MG63 (cell line): ENCODE measurements at regions not wholly inside any gene's neighbourhood (a gene's known extent, or its start where the extent isn't known, plus 50 kb on each side); places are given as distances from the start of the nearest gene placed in this dataset.
"Not testable (repeated sequence)": the region's sequence is repeated elsewhere in the genome, so short reads cannot be mapped to it uniquely, and the experiment has no call there.

Experiments
- DNase-seq: peaks from one replicate; pipeline ENCODE4 v3.0.0-alpha.2; 2020
- H3K27me3 ChIP-seq: fragments of 250-450 bp; sonication (Bioruptor Pico); 2 replicates; pipeline ENCODE4 v1.5.1; 2020; ENCODE audit warnings: mild to moderate bottlenecking, moderate library complexity
- H3K36me3 ChIP-seq: fragments of 250-450 bp; sonication (Bioruptor Pico); 2 replicates; pipeline ENCODE4 v1.5.1; 2020; ENCODE audit warnings: mild to moderate bottlenecking, moderate library complexity
- H3K4me3 ChIP-seq: fragments of 250-450 bp; sonication (Bioruptor Pico); 2 replicates; pipeline ENCODE4 v1.5.1; 2020; ENCODE audit warnings: mild to moderate bottlenecking, moderate library complexity
- H3K9me3 ChIP-seq: fragments of 250-450 bp; sonication (Bioruptor Pico); 2 replicates; pipeline ENCODE4 v1.5.1; 2020; ENCODE audit warnings: mild to moderate bottlenecking, moderate library complexity

DNA sequence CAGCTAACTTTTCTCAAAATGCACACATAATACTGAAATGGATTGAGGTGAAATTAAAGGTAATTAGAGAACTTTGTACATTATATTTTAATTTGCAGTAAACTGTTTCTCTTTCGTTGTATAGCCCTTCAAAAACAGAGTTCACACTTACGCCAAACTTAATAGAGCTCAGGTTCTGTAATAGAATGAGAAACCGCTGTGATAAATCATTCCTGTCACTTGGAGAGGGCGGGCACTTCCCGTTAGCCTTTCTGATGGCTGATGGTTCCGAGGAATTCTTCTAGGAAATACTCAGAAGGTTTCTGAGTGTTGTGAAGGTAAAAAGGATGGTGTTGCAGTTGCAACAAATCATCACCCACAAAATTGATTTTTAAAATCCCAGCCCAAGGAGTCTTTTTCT is 155.8 kb upstream of the ALKAL2 start:
- H3K9me3 ChIP-seq, result no peaks in the 10 kb centered on the region
- H3K36me3 ChIP-seq, result no peaks in the 10 kb centered on the region
- H3K27me3 ChIP-seq, result no peaks in the 10 kb centered on the region
- H3K4me3 ChIP-seq, result no peak overlapping the region
- DNase-seq, result no peak

DNA sequence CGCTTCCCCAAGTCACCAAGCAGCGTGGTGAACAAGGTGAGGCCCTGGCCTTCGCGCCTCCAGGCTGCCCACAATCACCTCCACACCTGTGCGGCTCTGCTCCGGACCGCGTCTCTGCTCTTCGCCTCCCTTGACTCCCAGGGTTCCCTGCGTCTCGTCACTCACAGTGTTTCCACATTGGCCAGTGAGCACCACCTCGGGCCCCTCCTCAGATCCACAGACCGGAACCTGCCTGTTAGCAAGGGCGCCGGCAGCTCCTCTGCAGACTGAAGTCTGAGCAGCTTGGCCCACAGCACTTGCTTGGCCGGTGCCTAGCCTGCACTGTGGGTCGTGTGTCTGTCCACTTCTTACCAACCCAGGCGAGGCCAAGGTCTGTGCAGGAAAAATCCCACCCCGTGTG is 155.3 kb upstream of the ALKAL2 start:
- no peaks in the 10 kb centered on the region for H3K27me3 ChIP-seq
- H3K9me3 ChIP-seq, result no peaks in the 10 kb centered on the region
- no peak for DNase-seq
- no peaks in the 10 kb centered on the region for H3K36me3 ChIP-seq
- no peak overlapping the region for H3K4me3 ChIP-seq

DNA sequence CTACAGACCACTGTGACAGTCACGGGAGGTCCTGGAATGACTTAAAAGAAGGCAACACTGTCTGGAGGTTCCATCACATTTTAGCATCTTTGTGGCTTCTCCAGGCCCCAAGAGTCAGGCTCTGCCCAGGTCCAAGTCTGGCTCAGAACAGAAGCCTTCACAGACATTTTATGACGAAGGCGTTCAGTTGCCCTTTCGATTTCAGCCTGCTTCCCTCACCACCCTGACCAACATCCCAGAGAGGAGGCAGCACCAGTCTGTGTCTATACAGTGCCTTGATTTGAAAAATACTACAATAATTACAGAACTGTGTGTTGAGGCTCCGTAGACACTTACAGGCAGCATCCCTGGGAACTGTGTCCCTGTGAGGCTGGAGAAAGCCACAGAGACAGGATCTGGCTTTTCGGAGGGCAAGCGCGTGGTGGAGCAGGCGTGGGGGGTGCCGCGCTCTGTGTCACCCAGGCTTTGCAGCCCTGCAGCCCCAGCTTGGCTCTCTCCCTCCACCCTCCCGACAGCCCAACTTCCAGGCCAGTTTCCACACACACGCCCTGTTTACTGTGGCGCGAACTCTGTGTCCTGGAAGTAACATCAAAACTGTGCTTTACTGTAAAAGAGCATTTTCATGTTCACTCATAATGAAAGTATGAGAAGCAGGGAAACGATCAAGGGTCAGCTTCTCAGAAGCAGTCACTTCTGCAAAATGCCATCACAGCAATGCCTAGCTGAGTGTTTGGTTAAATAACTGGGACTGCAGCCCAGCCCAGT is 153.5 kb upstream of the ALKAL2 start:
- Histone ChIP-seq H3K4me3 (no peak overlapping the region), H3K9me3 (no peaks in the 10 kb centered on the region), H3K27me3 (no peaks in the 10 kb centered on the region), H3K36me3 (no peaks in the 10 kb centered on the region)
- no peak for DNase-seq

DNA sequence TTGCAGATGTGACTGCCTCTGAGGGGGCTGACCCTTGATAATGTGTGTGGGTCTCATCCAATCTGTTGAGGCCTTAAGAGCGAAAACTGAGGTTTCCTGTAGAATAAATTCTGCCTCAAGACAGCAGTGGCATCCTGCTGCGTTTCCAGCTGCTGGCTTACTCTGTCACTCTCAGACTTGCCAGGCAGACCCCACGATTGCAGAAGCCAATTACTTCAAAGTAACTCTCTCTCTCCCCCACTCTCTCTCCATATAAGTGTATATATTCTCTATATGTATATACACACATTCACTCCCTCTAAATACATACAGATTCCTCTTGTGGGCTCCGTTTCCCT is 152.5 kb upstream of the ALKAL2 start:
- Histone ChIP-seq H3K36me3 (no peaks in the 10 kb centered on the region), H3K9me3 (no peaks in the 10 kb centered on the region), H3K27me3 (no peaks in the 10 kb centered on the region), H3K4me3 (no peak overlapping the region)
- DNase-seq, result no peak

DNA sequence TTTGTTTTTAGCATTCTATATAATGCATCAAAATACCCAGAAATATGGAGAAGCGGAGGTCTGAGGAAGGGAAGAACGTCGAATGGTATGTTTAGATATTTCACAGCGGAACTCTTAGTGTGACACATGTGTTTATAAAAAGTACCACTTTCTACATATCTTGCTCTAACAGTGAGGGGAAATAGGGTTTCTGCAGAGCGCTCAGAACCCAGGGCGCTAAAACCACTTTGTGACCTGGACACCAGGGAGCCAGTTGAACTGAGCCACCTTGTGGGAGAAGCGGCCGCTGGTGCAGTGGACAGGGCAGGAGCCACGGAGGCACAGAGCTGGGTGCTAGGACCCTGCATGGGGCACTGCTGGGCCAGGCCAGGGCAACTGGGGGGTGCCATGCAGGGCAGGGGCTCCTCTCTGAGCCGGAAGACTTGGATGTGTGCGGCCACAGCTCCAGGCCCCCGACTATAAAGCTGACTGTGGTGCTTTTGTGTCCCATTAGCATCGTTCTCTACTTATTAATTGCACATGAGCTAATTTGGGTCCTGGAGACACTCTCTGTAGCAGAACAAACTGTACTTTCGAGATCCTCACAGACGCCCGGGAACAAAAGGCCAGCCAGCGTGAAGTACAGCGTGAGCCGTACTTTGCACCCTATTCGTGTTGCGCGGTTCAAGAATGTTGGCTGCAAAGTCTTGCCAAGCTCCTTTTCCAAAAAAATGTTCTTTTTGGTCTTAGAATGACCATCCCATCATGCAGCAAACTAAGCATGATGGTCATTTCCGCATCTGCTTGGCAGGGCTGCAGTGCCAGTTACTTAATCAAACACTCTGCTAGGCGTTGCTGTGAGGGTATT is 151.9 kb upstream of the ALKAL2 start:
- no peak for DNase-seq
- H3K9me3 ChIP-seq, result no peaks in the 10 kb centered on the region
- no peaks in the 10 kb centered on the region for H3K36me3 ChIP-seq
- no peak overlapping the region for H3K4me3 ChIP-seq
- H3K27me3 ChIP-seq, result no peaks in the 10 kb centered on the region

DNA sequence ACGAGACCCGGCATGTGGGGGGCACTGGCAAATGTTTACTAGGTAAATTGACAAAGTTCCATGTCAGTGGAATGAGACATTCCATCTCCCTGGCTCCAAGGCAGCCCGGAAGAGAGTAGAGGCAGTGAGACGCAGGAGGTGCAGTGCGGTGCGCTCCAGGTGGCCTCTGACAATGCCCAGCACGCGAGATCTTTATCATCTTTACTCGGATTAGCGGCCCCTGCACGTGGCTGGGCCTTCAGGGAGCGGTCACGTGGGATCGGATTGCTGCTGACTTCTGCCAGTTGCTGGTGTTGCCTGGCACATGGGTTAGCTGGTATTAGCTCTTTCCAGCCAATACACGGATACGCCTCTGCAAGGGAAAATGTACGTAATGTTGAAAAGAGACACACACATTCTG is 151.2 kb upstream of the ALKAL2 start:
- Histone ChIP-seq H3K9me3 (no peaks in the 10 kb centered on the region), H3K27me3 (no peaks in the 10 kb centered on the region), H3K4me3 (no peak overlapping the region), H3K36me3 (no peaks in the 10 kb centered on the region)
- no peak for DNase-seq

DNA sequence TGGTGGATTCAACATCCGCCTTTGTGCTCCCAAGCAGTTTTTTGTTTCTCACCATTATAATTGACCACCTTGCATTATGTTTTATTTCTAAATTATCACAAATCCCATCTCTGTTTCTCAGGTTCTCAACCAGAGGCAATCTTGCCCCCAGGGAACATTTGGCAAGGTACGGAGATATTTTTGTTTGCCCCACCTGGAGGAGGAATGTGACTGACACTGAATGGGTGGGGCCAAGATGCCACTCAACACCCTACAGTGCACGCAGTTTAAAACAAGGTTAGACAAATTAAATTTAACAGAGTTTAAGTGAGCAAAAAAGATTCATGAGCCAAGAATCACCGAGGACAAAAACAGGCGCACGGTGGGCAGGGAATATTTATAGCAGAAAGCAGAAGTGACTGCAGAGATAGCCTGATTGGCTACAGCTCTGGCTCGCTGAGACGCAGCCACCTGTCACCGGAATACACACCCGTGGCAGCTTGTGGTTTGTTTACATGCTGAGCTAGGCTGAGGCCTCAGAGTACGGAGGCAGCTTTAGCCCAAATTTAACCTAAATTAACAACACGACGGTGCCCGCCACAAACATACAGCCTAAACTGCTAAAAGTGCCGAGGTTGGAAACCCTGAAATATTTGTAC is 150.0 kb upstream of the ALKAL2 start:
- Histone ChIP-seq H3K36me3 (no peaks in the 10 kb centered on the region), H3K9me3 (no peaks in the 10 kb centered on the region), H3K4me3 (no peak overlapping the region), H3K27me3 (no peaks in the 10 kb centered on the region)
- no peak for DNase-seq

DNA sequence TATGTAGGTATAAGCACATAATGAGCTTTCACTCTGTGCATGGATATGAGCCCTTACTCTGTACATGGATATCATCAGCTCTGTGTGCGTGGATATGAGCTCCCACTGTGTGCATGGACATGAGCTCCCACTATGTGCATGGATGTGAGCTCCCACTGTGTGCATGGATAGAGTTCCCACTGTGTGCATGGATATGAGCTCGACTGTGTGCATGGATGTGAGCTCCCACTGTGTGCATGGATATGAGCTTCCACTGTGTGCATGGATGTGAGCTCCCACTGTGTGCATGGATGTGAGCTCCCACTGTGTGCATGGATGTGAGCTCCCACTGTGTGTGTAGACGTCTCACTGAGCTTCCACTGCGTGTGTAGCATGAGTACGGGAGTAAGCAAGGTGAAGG is 149.3 kb upstream of the ALKAL2 start:
- Histone ChIP-seq H3K4me3 (no peak overlapping the region), H3K36me3 (no peaks in the 10 kb centered on the region), H3K27me3 (no peaks in the 10 kb centered on the region), H3K9me3 (no peaks in the 10 kb centered on the region)
- no peak for DNase-seq

DNA sequence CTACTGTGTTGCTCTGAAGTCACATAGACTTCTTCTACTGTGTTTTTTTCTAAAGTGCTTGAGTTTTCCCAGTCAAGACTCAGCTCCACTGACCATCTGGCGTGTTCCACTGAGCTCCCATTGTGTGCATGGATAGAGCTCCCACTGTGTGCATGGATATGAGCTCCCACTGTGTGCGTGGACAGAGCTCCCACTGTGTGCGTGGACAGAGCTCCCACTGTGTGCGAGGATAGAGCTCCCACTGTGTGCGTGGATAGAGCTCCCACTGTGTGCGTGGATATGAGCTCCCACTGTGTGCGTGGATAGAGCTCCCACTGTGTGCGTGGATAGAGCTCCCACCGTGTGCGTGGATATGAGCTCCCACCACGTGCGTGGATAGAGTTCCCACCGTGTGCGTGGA is 148.3 kb upstream of the ALKAL2 start:
- no peaks in the 10 kb centered on the region for H3K36me3 ChIP-seq
- no peaks in the 10 kb centered on the region for H3K9me3 ChIP-seq
- DNase-seq, result no peak
- H3K4me3 ChIP-seq, result no peak overlapping the region
- H3K27me3 ChIP-seq, result no peaks in the 10 kb centered on the region

DNA sequence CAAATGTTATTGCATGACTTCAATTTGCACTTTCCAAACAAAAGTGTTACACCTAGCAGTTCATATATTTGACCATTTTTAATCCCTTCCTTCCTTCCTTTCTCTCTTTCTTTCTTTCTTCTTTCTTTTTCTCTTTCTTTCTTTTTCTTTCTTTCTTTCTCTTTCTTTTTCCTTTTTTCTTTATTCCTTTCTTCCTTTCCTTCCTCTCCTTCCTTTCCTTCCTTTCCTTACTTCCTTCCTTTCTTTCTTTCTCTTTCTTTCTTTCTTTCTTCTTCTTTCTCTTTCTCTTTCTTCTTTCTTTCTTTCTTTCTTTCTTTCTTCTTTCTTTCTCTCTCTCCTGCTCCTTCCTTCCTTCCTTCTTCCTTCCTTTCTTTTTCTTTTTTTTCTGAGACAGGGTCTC is 146.7 kb upstream of the ALKAL2 start:
- Histone ChIP-seq H3K27me3 (no peaks in the 10 kb centered on the region), H3K9me3 (no peaks in the 10 kb centered on the region), H3K4me3 (no peak overlapping the region), H3K36me3 (no peaks in the 10 kb centered on the region)
- DNase-seq, result no peak

DNA sequence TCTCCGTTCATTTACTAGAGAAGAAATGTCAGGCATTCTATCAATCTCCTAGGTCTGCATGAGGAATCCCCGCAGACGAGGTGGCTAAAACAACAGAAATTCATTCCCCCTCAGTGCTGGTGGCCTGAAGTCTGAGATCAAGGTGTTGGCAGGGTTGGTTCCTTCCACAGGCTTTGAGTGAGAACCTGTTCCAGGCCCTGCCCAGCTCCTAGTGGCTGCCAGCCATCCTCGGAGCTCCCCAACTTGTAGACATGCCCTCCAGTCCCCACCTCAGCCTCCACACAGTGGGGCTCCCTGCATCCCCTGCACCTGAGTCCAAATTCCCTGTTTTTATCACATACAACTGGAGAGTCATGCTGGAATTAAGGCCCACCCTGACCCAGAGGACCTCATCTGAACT is 145.3 kb upstream of the ALKAL2 start:
- H3K9me3 ChIP-seq, result no peaks in the 10 kb centered on the region
- no peaks in the 10 kb centered on the region for H3K27me3 ChIP-seq
- DNase-seq, result no peak
- no peaks in the 10 kb centered on the region for H3K36me3 ChIP-seq
- no peak overlapping the region for H3K4me3 ChIP-seq

DNA sequence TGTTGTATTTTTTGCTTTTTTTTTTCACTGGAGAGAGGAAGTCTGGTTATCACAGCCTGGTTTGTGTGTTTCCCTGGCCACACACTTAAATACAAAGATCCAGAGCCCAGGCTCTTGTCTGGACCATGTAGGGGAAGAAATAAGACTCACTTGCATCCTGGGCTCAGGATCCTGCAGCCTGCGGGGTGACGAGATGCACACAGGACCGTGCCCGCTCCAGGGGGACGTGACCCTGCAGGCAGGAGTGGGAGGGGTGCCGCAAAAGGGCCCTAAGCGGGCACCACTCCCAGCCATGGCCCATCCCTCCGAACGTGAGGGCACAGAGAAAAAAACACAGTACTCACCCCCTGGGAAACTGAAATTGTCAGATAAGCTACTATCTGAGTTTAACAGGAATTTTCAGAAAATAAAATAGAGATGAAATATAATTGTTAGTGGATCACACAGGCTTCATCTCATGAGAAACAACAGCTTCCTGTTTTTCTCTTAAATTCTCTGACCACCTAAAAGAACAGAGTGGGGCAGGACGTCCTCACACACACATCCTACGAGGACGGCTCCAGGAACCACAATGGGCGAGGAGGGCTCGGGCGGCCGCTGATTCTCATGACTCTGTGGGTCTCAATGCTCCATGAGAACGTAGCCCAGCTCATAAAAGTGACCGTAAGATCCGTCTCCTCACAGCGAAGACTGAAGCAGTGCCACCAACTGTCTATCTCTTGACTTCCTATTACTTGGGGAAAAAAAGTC is 142.6 kb upstream of the ALKAL2 start:
- no peak for DNase-seq
- Histone ChIP-seq H3K9me3 (no peaks in the 10 kb centered on the region), H3K4me3 (no peak overlapping the region), H3K27me3 (no peaks in the 10 kb centered on the region), H3K36me3 (no peaks in the 10 kb centered on the region)

DNA sequence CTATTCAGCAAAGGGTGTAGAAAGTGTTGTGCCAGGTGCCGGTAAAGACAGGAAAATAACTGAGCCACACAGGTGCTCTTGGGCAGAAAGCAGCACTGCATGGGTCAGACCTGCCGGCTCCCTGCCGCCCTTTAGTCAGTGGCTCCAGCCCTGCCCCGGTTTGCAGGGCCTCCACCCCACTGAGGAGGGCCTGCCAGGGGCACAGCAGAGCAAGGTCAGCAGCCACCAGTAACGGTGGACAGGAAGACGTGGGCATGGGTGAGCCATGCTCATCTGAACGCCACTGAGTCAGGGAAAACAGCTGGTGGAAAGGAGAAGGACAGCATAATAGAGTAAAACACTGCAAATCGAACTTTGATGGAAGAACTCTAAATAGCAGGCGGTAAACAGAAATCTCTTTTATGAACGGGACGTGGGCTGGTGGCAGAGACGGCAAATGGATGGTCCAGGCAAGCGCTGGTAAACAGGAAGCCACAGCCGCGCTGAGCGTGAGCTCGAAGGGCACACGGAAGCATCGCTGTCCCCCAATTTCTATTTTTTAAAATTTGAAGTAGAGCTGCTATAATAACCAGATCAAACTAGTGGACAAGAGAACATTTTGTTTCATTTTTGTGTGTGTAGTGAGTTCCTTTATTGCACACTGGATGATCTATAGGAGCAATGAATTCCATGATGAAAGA is 141.8 kb upstream of the ALKAL2 start:
- no peak for DNase-seq
- H3K4me3 ChIP-seq, result no peak overlapping the region
- no peaks in the 10 kb centered on the region for H3K27me3 ChIP-seq
- no peaks in the 10 kb centered on the region for H3K36me3 ChIP-seq
- H3K9me3 ChIP-seq, result no peaks in the 10 kb centered on the region

DNA sequence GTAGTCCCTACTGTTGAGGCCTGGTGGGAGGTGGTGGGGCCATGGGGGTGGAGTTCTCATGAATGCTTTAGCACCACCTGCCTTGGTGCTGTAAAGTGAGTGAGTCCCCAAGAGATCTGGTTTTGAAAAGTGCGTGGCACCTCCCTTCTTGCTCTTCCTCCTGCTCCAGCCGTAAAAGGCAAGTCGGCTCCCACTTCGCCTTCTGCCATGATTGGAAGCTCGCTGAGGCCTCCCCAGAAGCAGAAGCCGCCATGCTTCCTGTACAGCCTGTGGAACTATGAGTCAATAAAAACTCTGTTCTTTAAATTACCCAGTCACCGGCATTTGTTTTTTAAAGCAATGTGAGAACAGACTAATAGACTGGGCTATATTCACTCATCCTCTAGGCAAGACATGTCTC is 141.3 kb upstream of the ALKAL2 start:
- DNase-seq, result no peak
- Histone ChIP-seq H3K9me3 (no peaks in the 10 kb centered on the region), H3K36me3 (no peaks in the 10 kb centered on the region), H3K27me3 (no peaks in the 10 kb centered on the region), H3K4me3 (no peak overlapping the region)

DNA sequence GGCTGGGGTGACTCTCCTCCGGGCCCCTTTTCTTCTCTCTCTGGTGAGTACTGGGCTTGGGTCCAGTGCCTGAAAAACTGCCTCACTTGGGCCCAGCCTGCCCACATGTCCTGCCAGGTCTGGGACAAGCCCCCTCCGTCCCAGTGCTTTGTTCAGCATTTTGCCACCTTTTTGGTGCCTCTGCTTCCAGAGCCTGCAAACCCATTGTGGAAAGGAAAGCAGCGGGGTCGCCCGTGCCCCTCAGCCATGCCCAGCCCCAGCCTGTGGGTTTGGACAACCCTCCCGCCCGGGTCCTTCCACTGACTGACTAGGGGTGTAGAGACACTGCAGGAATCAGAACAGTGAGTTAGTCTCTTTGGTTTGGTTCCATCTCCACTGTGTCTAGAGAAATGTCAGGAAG is 140.7 kb upstream of the ALKAL2 start:
- Histone ChIP-seq H3K36me3 (no peaks in the 10 kb centered on the region), H3K9me3 (no peaks in the 10 kb centered on the region), H3K4me3 (no peak overlapping the region), H3K27me3 (no peaks in the 10 kb centered on the region)
- DNase-seq, result no peak

DNA sequence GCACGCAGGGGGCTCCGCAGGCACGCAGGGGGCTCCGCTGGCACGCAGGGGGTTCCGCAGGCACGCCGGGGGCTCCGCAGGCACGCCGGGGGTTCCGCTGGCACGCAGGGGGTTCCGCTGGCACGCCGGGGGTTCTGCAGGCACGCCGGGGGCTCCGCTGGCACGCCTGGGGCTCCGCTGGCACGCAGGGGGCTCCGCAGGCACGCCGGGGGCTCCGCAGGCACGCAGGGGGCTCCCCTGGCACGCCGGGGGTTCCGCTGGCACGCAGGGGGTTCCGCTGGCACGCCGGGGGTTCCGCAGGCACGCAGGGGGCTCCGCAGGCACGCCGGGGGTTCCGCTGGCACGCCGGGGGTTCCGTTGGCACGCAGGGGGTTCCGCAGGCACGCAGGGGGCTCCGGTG is 138.8 kb upstream of the ALKAL2 start:
- not testable (repeated sequence) for H3K27me3 ChIP-seq, H3K9me3 ChIP-seq, H3K36me3 ChIP-seq, H3K4me3 ChIP-seq, DNase-seq

DNA sequence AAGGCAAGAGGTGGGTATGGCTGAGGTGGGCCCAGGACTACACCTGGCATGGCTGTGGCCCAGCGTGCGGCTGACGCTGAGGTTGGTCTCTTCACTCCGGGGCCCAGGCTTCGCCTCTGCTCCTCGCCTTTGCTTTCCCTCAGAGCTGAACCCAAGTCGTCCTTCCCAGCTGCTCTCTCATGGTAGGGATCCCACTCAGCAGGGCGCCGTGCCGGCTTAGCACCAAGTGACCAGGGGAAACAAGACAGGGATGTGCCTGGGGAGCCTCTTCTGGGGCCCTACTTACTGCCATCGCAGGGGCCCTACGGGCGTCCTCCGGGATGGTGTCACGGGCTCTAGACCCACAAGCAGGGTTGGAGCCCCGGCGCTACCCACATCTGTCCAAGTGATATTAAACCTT is 138.1 kb upstream of the ALKAL2 start:
- DNase-seq, result no peak
- no peaks in the 10 kb centered on the region for H3K9me3 ChIP-seq

More for the DNA sequence above, 138.1 kb upstream of the ALKAL2 start:
- no peaks in the 10 kb centered on the region for H3K36me3 ChIP-seq
- H3K4me3 ChIP-seq, result no peak overlapping the region
- H3K27me3 ChIP-seq, result no peaks in the 10 kb centered on the region
